PFSK-1 (cell line): ENCODE measurements at regions not wholly inside any gene's neighbourhood (a gene's known extent, or its start where the extent isn't known, plus 50 kb on each side); places are given as distances from the start of the nearest gene placed in this dataset.

ENCODE experiments used
- FOXP2 ChIP-seq: optimal IDR thresholded peaks from 2 replicates; pipeline ENCODE3; 2011; ENCODE audit warnings: borderline replicate concordance, control low read depth, inconsistent platforms; ENCODE audit not compliant: insufficient read depth; ENCODE audit errors: extremely low read length, extremely low read depth
- POLR2AphosphoS5 ChIP-seq: IDR thresholded peaks from 2 replicates; pipeline ENCODE4 v1.6.1; 2012; ENCODE audit warnings: low read depth, mild to moderate bottlenecking, control low read depth, low read length, moderate library complexity
- REST ChIP-seq, 2 experiments: IDR thresholded peaks; 2 replicates each; pipeline versions ENCODE4 v1.6.1 to v1.8.0; 2011 to 2012; ENCODE audit warnings: low read depth in 2 of 2, low read length in 2 of 2, control low read depth in 1 of 2, inconsistent platforms in 1 of 2, mild to moderate bottlenecking in 1 of 2, moderate library complexity in 1 of 2; ENCODE audit not compliant: insufficient read depth in 1 of 2
- SIN3A ChIP-seq: IDR thresholded peaks from 2 replicates; pipeline ENCODE4 v1.6.1; 2012; ENCODE audit warnings: mild to moderate bottlenecking, low read length, moderate library complexity, borderline replicate concordance; ENCODE audit not compliant: insufficient read depth

- TF ChIP-seq SIN3A: no peak
- TF ChIP-seq FOXP2: no peak
- TF ChIP-seq REST (IDR thresholded peaks at IDR 0.05; ENCODE audit: insufficient read depth in 1 of 2, low read depth in 2 of 2, low read length in 2 of 2): no peak
- TF ChIP-seq POLR2AphosphoS5: no peak
Observed at GRCh38 chr10:64086083-64086767, 565.0 kb downstream of the REEP3 start.
